DND-41 (cell line): ENCODE measurements at regions not wholly inside any gene's neighbourhood (a gene's known extent, or its start where the extent isn't known, plus 50 kb on each side); places are given as distances from the start of the nearest gene placed in this dataset.

Source experiments
- EZH2 ChIP-seq: IDR thresholded peaks from 3 replicates; pipeline ENCODE4 v1.6.1; 2012; ENCODE audit warnings: borderline replicate concordance, low read depth, mild to moderate bottlenecking, moderate library complexity, low read length, inconsistent platforms; ENCODE audit not compliant: severe bottlenecking
- TF ChIP-seq, protein P1 (sequence below): IDR thresholded peaks from 2 replicates; pipeline ENCODE4 v1.5.1; 2012; ENCODE audit warnings: borderline replicate concordance, low read length, moderate library complexity, mild to moderate bottlenecking; ENCODE audit not compliant: poor library complexity, severe bottlenecking; ENCODE audit errors: extremely low read depth

- TF ChIP-seq, protein P1, sequence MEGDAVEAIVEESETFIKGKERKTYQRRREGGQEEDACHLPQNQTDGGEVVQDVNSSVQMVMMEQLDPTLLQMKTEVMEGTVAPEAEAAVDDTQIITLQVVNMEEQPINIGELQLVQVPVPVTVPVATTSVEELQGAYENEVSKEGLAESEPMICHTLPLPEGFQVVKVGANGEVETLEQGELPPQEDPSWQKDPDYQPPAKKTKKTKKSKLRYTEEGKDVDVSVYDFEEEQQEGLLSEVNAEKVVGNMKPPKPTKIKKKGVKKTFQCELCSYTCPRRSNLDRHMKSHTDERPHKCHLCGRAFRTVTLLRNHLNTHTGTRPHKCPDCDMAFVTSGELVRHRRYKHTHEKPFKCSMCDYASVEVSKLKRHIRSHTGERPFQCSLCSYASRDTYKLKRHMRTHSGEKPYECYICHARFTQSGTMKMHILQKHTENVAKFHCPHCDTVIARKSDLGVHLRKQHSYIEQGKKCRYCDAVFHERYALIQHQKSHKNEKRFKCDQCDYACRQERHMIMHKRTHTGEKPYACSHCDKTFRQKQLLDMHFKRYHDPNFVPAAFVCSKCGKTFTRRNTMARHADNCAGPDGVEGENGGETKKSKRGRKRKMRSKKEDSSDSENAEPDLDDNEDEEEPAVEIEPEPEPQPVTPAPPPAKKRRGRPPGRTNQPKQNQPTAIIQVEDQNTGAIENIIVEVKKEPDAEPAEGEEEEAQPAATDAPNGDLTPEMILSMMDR: no peak
- no peak for TF ChIP-seq EZH2
These were observed 691.1 kb downstream of the MATN1 start for GRCh38 chr1:30032302-30032701.
